PC-3 (cell line): ENCODE measurements at regions not wholly inside any gene's neighbourhood (a gene's known extent, or its start where the extent isn't known, plus 50 kb on each side); places are given as distances from the start of the nearest gene placed in this dataset.
A peak's percentile ranks its signal among the peaks of the same experiment; 100 is the strongest.

Source experiments
- ATAC-seq: fragments of 200-7000 bp; cut with Tn5 transposase; 2 replicates; pipeline ENCODE4 v1.9.1; 2020; ENCODE audit warnings: mild to moderate bottlenecking, moderate library complexity
- BruUV-seq: library from RNA; stranded (reverse); fragments of 400-500 nt; replicated peaks from 2 replicates; lab custom pipeline; 2021; lab: Mats Ljungman, UMichigan
- CTCF ChIA-PET: fragments of 300-600 bp; sonication (Branson Sonifier 250); formaldehyde crosslinking; loops from one replicate; lab custom pipeline; 2022; ENCODE audit warnings: antibody characterized with exemption; lab: Charles Lee
- POLR2A ChIA-PET: fragments of 300-600 bp; sonication (Branson Sonifier 250); formaldehyde crosslinking; loops from one replicate; lab custom pipeline; 2022; ENCODE audit warnings: antibody characterized with exemption; ENCODE audit not compliant: unreplicated experiment; lab: Charles Lee
- DNase-seq: peaks from one replicate; pipeline ENCODE4 v3.0.0-alpha.2; 2015
- H2AFZ ChIP-seq: fragments of 300-600 bp; sonication (generic); 2 replicates; pipeline ENCODE4 v1.6.0; 2016; ENCODE audit warnings: antibody characterized with exemption, low read length
- H3F3A ChIP-seq: fragments of 300-600 bp; sonication (generic); one replicate; pipeline ENCODE4 v1.6.0; 2017; ENCODE audit warnings: antibody characterized with exemption, low read length, control low read depth, mild to moderate bottlenecking; ENCODE audit not compliant: unreplicated experiment
- H3K27ac ChIP-seq: fragments of 300-600 bp; sonication (generic); 2 replicates; pipeline ENCODE4 v1.5.1; 2016; ENCODE audit warnings: mild to moderate bottlenecking, low read length
- H3K27me3 ChIP-seq: fragments of 300-600 bp; sonication (generic); 2 replicates; pipeline ENCODE4 v1.6.1; 2016; ENCODE audit warnings: low read length, mixed read lengths
- H3K36me3 ChIP-seq: fragments of 300-600 bp; sonication (generic); 2 replicates; pipeline ENCODE4 v1.6.1; 2016; ENCODE audit warnings: low read depth, mixed run types, low read length, mixed read lengths
- H3K4me1 ChIP-seq: fragments of 300-600 bp; sonication (generic); 2 replicates; pipeline ENCODE4 v1.5.1; 2016; ENCODE audit warnings: low read length; ENCODE audit not compliant: insufficient read depth
- H3K4me2 ChIP-seq: fragments of 300-600 bp; sonication (generic); 2 replicates; pipeline ENCODE4 v1.6.0; 2016; ENCODE audit warnings: low read length
- H3K4me3 ChIP-seq: fragments of 300-600 bp; sonication (generic); 2 replicates; pipeline ENCODE4 v1.5.1; 2016; ENCODE audit warnings: mild to moderate bottlenecking, low read length, mixed read lengths
- H3K79me2 ChIP-seq: fragments of 300-600 bp; sonication (generic); 2 replicates; pipeline ENCODE4 v1.6.1; 2017; ENCODE audit warnings: low read length, mixed read lengths
- H3K9ac ChIP-seq: fragments of 300-600 bp; sonication (generic); 2 replicates; pipeline ENCODE4 v1.6.0; 2016; ENCODE audit warnings: mild to moderate bottlenecking, low read length
- H3K9me2 ChIP-seq: fragments of 300-600 bp; sonication (generic); replicated peaks from 2 replicates; pipeline ENCODE4 v1.6.1; 2016; ENCODE audit warnings: mixed run types, low read length, mixed read lengths
- H3K9me3 ChIP-seq: fragments of 300-600 bp; sonication (generic); 2 replicates; pipeline ENCODE4 v1.6.1; 2016; ENCODE audit warnings: low read length, mixed read lengths
- H4K20me1 ChIP-seq: fragments of 300-600 bp; sonication (generic); 2 replicates; pipeline ENCODE4 v1.6.1; 2016; ENCODE audit warnings: low read length, mixed read lengths
- CTCF ChIP-seq: fragments of 300-600 bp; sonication (generic); conservative IDR thresholded peaks from 2 replicates; pipeline ENCODE4 v1.5.1; 2017; ENCODE audit warnings: antibody characterized with exemption, low read depth, mild to moderate bottlenecking, low read length
- EZH2 ChIP-seq: fragments of 300-600 bp; sonication (generic); IDR thresholded peaks from one replicate; pipeline ENCODE4 v1.6.1; 2017; ENCODE audit warnings: antibody characterized with exemption, mild to moderate bottlenecking, low read length; ENCODE audit not compliant: unreplicated experiment
- EZH2phosphoT487 ChIP-seq: fragments of 300-600 bp; sonication (generic); IDR thresholded peaks from 2 replicates; pipeline ENCODE4 v1.6.1; 2018; ENCODE audit warnings: mild to moderate bottlenecking, antibody characterized with exemption, low read length, borderline replicate concordance
- intact Hi-C: fragments of 100-400 bp; cut with micrococcal nuclease; formaldehyde crosslinking; loops from 2 replicates; pipeline ENCODE4 v1.9.0; 2023

DNA sequence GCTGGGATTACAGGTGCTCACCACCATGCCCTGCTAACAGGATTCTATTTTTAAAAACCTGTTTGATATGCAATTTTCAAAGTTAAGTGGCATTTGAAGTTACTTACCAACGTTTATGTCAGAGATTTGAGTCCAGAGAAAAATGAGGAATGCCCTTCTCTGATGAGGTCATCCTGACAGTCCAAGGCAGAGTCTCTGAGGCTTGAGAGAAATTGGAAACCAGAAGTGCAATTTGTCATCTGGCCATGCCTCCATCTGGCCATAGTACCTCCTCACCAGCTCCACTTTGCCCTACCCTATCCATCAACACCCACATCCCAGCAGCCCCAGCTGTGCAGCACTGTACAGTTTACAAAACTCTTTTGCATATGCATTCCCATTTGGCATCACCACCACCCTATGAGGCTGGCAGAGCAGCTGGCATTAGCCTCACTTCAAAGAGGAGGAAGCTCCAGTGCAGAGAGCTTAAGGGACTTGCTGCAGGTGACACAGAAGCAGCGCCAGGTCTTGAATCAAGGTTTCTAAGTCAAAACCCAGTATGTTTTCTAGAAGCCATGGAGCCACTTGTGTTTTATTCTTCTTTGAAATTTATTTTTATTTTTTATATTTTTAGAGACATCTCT is 54.5 kb upstream of the PDZD8 start:
- no peaks in the 10 kb centered on the region for H3K27me3 ChIP-seq
- H3K79me2 ChIP-seq: no peaks in the 10 kb centered on the region
- no peaks in the 10 kb centered on the region for H3K9me2 ChIP-seq
- no TSS peak for BruUV-seq
- ATAC-seq (peak; percentile 31; the same call in 1 of the 2 replicates), DNase-seq (no peak)
- no peaks in the 10 kb centered on the region for H3F3A ChIP-seq
- no peak overlapping the region for H2AFZ ChIP-seq
- H3K27ac ChIP-seq: no peak overlapping the region
- intact Hi-C loops: no loop called here
- no peak overlapping the region for H3K4me2 ChIP-seq
- no peak overlapping the region for H3K4me3 ChIP-seq
- POLR2A ChIA-PET: interaction anchor here (0.5 kb wide), 1 partner anchor 50 kb away, joined by 4 read pairs; no protein-coding TSS in a partner anchor
- no peaks in the 10 kb centered on the region for H3K36me3 ChIP-seq
- H4K20me1 ChIP-seq: no peaks in the 10 kb centered on the region
- TF ChIP-seq EZH2phosphoT487 (no peak), EZH2 (no peak), CTCF (no peak)
- H3K9me3 ChIP-seq: no peaks in the 10 kb centered on the region
- no peak overlapping the region for H3K9ac ChIP-seq
- CTCF ChIA-PET: interaction anchor here (0.6 kb wide), 1 partner anchor 43 kb away, joined by 14 read pairs; no protein-coding TSS in a partner anchor
- 0 out of 2 replicates have a peak, but pooled peaks cover 8% of the 10 kb centered on the region for H3K4me1 ChIP-seq

GRCh38 chr10:117427356-117427755 is 52.1 kb upstream of the PDZD8 start:
- Histone ChIP-seq H3K36me3 (no peaks in the 10 kb centered on the region), H4K20me1 (no peaks in the 10 kb centered on the region), H3K9me2 (no peaks in the 10 kb centered on the region), H2AFZ (no peak overlapping the region), H3K27ac (no peak overlapping the region), H3K9me3 (no peaks in the 10 kb centered on the region), H3K4me1 (0 out of 2 replicates have a peak, but pooled peaks cover 8% of the 10 kb centered on the region), H3K27me3 (no peaks in the 10 kb centered on the region), H3F3A (no peaks in the 10 kb centered on the region), H3K4me3 (no peak overlapping the region), H3K9ac (no peak overlapping the region), H3K79me2 (no peaks in the 10 kb centered on the region), H3K4me2 (no peak overlapping the region)
- ChIA-PET CTCF (no interaction called here), POLR2A (no interaction called here)
- ATAC-seq (no peak), DNase-seq (no peak)
- no TSS peak for BruUV-seq
- TF ChIP-seq EZH2phosphoT487 (no peak), EZH2 (no peak), CTCF (no peak)
- intact Hi-C loops: no loop called here

GRCh38 chr10:117425974-117426566 is 50.8 kb upstream of the PDZD8 start:
- Histone ChIP-seq H3K4me1 (0 out of 2 replicates have a peak, but pooled peaks cover 8% of the 10 kb centered on the region), H3K9me3 (no peaks in the 10 kb centered on the region), H3K27me3 (no peaks in the 10 kb centered on the region), H3K4me3 (no peak overlapping the region), H3K36me3 (no peaks in the 10 kb centered on the region), H3K9me2 (no peaks in the 10 kb centered on the region), H3K9ac (no peak overlapping the region), H3K79me2 (no peaks in the 10 kb centered on the region), H3K4me2 (no peak overlapping the region), H3K27ac (no peak overlapping the region), H3F3A (no peaks in the 10 kb centered on the region), H4K20me1 (no peaks in the 10 kb centered on the region), H2AFZ (no peak overlapping the region)
- no TSS peak for BruUV-seq
- DNase-seq (no peak), ATAC-seq (no peak)
- ChIA-PET CTCF (no interaction called here), POLR2A (no interaction called here)
- TF ChIP-seq CTCF (no peak), EZH2phosphoT487 (no peak), EZH2 (no peak)
- intact Hi-C loops: no loop called here
